Retinal pigment epithelial cell (primary cell): ENCODE measurements at regions not wholly inside any gene's neighbourhood (a gene's known extent, or its start where the extent isn't known, plus 50 kb on each side); places are given as distances from the start of the nearest gene placed in this dataset.

Experiments
- DNase-seq: peaks from one replicate; pipeline ENCODE4 v3.0.0-alpha.2; 2010; ENCODE audit warnings: low read depth
- H3K4me3 ChIP-seq: 2 replicates; pipeline ENCODE4 v1.5.1; 2011; ENCODE audit warnings: mild to moderate bottlenecking, low read length, control low read depth, moderate library complexity
- CTCF ChIP-seq: conservative IDR thresholded peaks from 2 replicates; pipeline ENCODE4 v1.5.1; 2011; ENCODE audit warnings: low read depth, low read length, control low read depth, inconsistent platforms

GRCh38 chr16:51814617-51815016 is 663.5 kb upstream of the SALL1 start:
- DNase-seq: no peak
- H3K4me3 ChIP-seq: no peak overlapping the region
- TF ChIP-seq CTCF: no peak

- no peak overlapping the region for H3K4me3 ChIP-seq
- no peak for DNase-seq
- no peak for TF ChIP-seq CTCF
Observed at GRCh38 chr16:51813609-51814008, 662.5 kb upstream of the SALL1 start.

- TF ChIP-seq CTCF: no peak
- no peak for DNase-seq
- H3K4me3 ChIP-seq: no peak overlapping the region
Observed at GRCh38 chr16:51812945-51813344, 661.9 kb upstream of the SALL1 start.

- peak; percentile 15 for DNase-seq
- TF ChIP-seq CTCF: no peak
- H3K4me3 ChIP-seq: no peak overlapping the region
Observed at GRCh38 chr16:51807551-51807950, 656.5 kb upstream of the SALL1 start.

- no peak for TF ChIP-seq CTCF
- no peak overlapping the region for H3K4me3 ChIP-seq
- DNase-seq: no peak
Observed at GRCh38 chr16:51801635-51802034, 650.6 kb upstream of the SALL1 start.

GRCh38 chr16:51797669-51798259 is 646.7 kb upstream of the SALL1 start:
- no peak for TF ChIP-seq CTCF
- no peak overlapping the region for H3K4me3 ChIP-seq
- DNase-seq: no peak

GRCh38 chr16:51779240-51779639 is 628.2 kb upstream of the SALL1 start:
- DNase-seq: no peak
- no peak overlapping the region for H3K4me3 ChIP-seq
- TF ChIP-seq CTCF: no peak
